ENCODE measurements at regions not wholly inside any gene's neighbourhood (a gene's known extent, or its start where the extent isn't known, plus 50 kb on each side); places are given as distances from the start of the nearest gene placed in this dataset.
A peak's percentile ranks its signal among the peaks of the same experiment; 100 is the strongest.
"Not testable (repeated sequence)": the region's sequence is repeated elsewhere in the genome, so short reads cannot be mapped to it uniquely, and the experiment has no call there.

DNA sequence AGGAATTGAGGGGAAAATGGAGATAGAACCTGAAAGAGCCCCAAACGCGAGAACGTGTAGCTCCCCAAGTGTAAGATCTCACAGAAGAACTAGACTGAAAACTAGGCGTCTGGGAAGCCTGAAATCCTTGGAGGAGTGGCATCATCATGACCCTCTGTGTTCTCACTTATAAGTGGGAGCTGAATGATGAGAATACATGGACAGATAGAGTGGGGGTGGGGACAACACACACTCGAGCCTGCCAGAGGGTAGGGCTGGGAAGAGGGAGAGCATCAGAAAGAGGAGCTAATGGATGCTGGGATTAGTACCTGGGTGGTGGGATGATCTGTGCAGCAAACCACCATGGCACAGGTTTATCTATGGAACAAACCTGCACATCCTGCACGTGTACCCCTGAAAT, 258.7 kb upstream of the NOTCH2NLA start:
- not testable (repeated sequence) for DNase-seq

GRCh38 chr1:146487155-146487554, 258.3 kb upstream of the NOTCH2NLA start:
- not testable (repeated sequence) for DNase-seq

- DNase-seq = peak; percentile 38
These were observed 257.6 kb upstream of the NOTCH2NLA start for GRCh38 chr1:146486300-146487014.

DNA sequence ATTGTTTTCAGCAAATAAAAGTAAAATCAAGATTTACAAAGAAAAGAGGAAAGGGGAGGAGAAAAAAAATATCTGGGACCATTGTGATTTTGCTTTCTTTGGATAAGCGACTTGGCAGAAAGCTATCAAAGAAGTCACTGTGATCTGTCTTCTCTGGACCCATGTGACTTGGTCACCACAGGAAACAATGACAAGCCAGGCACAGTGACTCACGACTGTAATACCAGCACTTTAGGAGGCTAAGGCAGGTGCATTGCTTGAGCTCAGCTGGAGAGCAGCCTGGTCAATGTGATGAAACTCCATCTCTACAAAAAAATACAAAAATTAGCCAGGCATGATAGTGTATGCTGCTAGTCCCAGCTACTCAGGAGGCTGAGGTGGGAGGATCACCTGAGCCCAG, 255.4 kb upstream of the NOTCH2NLA start:
- DNase-seq = not testable (repeated sequence)

DNA sequence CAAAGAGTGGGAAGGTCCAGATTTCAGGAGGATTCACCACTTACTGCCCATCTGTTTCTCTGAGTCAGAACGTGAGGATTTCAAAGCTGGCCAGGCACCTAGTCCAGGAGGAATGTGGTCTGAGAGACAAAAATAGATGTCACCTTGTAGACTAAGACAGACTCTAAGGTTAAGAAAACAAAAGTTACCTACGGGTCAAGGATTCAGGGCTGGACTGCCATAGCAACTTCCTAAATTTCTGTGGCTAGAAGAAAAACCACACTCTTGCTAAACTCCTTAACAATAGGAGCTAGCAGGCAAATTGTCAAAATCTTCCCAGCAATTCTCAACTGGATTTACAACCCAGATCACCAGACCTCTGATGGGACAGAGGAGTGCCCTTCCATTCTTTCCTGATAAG, 250.4 kb upstream of the NOTCH2NLA start:
- not testable (repeated sequence) for DNase-seq

DNA sequence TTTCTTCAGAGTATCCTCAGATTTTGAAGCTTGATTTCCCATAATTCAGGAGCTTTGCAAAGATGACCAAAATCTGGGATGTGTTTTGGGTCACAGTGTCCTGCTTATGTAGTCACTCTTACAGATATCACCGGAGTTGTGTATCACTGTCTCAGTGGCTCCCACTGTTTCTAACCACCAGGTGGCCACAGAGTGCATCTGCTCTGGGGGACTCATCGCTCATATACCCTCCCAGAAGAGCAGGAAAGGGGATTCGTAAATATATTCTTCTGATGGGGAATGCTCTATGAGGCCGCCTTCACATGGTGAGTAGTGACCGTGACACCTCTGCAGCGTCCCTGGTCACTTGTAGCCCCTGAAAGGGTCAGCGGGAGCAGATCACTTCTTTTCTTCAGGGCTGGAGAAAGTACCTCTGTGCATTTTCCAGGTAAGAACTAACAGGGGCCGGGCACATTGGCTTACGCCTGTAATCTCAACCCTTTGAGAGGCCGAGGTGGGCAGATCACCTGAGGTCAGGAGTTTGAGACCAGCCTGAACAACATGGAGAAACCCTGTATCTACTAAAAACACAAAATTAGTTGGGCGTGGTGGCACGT, 249.4 kb upstream of the NOTCH2NLA start:
- DNase-seq = not testable (repeated sequence)

DNA sequence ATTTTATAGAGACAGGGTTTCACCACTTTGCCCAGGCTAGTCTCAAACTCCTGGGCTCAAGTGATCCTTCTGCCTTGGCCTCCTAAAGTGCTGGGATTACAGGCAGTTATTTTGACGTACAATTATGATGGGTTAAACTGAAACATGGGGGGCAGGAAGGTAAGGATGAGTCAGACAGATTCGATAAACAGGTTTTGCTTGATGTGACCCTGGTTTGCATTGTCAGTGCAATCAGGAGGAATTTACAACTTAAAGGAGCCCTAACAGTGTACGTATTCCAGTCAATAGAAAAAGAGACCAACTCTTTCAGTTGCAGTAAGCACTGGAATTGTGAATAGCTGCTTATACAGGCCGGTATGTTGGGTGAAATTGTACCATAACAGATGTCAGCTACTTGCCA, 246.3 kb upstream of the NOTCH2NLA start:
- DNase-seq = not testable (repeated sequence)

DNA sequence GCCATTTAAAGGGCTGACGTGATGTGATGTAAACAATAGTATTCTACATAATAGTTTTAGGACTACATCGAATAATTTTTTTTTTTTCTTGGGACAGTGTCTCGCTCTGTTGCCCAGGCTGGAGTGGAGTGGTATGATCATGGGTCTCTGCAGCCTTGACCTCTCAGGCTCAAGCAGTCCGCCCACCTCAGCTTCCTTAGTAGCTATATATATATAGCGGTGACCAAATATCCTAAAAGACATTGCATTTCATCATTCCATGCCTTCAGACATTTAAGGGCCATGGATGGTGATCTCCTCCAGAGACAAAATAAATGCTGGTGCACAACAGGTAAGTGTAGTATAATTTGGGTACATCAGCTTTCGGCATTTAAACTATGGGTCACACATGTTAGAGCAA, 245.4 kb upstream of the NOTCH2NLA start:
- not testable (repeated sequence) for DNase-seq

- DNase-seq = peak; percentile 75
These were observed 243.5 kb upstream of the NOTCH2NLA start for GRCh38 chr1:146472192-146472861.

GRCh38 chr1:146459939-146460338, 231.1 kb upstream of the NOTCH2NLA start:
- not testable (repeated sequence) for DNase-seq

DNA sequence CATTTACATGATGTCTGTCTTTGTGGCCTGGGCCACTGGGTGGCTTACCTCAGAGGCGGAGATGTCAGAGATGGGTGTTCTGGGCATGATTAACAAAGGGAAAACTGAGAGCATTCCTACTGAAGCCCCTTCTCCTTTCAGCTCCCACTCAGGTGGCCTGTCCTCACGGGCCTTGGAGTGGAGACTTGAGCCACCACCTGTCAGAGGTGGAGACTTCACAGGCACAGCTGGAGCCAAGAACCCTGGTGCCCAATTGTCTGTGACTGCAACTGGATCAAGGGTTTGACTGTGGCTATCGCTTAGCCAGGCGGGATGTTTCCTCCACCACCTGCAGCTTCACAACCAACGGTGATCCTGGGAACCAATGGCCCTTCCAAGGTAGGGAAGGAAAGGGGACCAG, 230.5 kb upstream of the NOTCH2NLA start:
- DNase-seq = not testable (repeated sequence)

DNA sequence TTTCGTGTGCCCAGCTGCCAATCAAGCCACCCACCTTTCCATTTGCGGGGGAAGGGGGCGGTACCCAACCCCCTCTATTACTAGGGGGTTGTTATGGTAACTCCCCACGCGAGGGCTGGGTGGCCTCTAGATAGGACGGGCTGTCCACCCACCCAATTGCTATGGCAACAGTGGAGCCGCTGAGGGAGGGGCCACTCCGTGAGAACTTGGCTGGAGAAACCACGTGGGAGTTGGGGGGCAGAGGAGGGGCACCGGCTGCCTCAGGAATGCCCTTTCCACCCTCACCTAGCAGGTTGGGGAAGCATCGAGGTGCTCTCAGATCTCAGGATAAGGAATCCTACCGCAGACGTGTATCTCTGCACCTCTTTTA, 220.0 kb upstream of the NOTCH2NLA start:
- DNase-seq = not testable (repeated sequence)

DNA sequence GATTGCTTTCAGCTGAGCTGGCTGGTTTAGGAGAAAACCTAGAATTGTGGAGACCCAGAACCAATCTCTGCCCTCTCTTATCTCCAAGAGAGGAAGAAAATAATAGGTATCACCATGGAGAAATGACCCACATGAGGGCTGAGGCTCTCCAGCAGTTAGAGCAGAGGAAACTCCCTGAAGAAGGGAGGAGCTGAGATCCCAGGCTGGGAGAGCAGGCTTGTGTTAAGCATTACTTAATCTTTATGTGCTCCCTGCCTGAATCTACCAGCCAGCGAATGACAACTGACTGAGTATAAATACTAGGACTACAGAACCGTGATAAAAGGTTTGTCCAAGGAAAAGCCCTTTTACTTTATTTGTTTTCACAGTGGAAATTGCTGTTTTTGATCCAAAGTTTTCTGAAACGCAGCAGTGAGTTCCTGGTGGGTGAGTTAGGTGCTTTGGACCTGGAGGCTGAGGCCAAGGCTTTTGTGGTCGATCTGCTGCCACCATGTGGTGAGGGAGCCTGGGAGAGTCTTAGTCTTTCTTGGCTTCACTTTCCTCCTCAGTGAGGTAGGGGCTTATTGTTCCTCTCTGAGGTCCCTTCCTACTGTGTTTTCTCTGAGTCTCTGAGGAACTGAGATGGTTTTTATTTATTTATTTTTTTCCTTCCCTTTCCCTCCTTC, 219.5 kb upstream of the NOTCH2NLA start:
- DNase-seq = not testable (repeated sequence)

DNA sequence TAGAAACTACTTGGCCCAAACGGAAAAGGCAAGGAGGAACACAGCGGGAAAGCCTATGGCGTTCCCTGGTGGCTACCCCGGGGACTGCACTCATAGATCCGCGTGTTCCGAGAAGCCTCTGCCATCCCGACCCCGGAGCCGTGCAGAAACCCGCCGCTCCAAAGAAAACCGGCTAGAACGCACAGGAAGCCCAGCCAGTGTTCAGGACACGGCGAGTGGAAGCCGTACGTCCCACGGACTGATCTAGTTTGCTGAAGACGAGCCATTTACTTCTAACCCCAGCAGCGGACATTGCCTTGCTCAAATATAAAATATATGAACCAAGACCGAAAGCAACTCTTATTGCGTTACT, 215.0 kb upstream of the NOTCH2NLA start:
- DNase-seq = not testable (repeated sequence)

DNA sequence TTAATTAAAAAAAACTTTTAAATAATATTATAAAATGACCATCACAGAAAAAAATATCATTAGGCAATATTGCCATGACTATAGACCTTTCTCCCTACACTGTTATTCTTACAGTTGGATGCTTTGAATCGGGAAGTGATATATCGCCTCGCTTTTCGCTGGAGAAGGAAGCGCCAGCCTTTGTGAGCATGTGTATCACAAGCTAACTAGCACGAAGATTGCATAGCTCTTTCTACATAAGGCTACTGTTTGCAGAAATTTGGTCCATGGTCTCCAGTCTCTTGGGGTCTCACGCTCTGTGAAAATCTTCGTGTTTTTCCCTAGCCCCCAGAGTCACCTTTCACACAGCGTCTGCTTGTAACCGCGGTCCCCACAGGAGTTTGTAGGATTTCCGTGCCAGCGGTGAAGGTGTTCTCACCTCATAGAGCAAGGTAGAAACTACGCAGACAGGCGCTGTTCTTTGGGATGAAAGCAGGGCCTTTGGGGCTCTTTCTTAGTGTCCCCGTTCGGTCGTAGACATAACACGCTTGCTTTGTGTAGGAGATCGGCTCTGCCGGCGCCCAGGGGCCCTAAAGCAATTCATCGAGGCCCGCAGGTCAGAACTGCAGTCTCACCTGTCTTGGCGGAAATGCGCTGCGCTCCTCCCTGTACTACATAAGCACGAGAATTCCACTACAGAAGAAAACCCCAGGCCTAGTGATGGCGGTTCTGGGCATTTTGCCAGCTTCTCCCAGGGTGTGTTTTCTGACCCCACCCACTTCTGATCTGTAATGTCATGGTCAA, 214.5 kb upstream of the NOTCH2NLA start:
- not testable (repeated sequence) for DNase-seq

DNA sequence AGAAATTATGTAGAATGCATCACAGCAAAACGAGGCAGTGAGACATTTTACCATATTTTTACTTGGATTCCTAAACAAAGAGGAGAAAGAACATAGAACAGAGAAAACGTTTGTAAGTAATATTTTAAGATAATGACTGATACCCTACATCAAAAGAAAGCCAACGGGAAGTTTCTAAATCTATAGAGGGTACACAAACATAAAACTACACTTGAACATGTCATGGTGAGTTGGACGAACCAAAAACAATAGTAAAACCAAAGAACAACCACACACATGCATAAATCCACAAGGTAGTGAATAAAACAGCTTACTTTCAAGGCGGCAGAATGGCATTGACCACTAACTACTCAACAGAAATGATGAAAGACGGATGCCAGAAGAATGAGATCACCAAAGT, 209.7 kb upstream of the NOTCH2NLA start:
- not testable (repeated sequence) for DNase-seq

GRCh38 chr1:146416642-146417041, 187.8 kb upstream of the NOTCH2NLA start:
- DNase-seq = not testable (repeated sequence)

GRCh38 chr1:146415017-146415416, 186.2 kb upstream of the NOTCH2NLA start:
- DNase-seq = not testable (repeated sequence)

DNA sequence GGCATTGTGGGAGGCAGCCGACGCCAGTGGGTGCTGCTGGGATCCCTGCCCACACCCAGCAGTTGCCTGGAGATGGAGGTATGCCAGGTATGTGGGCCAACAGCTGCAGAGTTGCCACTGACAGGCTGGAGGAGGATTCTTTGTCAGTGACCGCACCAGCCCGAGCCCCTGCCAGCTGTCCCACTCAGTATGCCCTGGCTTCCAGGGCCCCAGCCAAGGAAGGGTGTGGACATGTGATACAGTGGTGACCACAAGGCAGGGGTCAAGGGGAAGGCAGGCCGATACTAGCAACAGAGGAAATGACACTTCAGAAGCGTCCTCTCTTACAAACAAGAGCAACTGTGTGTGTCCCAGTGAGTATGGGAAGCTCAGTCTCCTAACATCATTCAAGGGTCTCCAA, 185.1 kb upstream of the NOTCH2NLA start:
- not testable (repeated sequence) for DNase-seq

- not testable (repeated sequence) for DNase-seq
These were observed 183.1 kb upstream of the NOTCH2NLA start for GRCh38 chr1:146411923-146412322.

GRCh38 chr1:146409817-146410441, 181.1 kb upstream of the NOTCH2NLA start:
- DNase-seq = not testable (repeated sequence)

DNA sequence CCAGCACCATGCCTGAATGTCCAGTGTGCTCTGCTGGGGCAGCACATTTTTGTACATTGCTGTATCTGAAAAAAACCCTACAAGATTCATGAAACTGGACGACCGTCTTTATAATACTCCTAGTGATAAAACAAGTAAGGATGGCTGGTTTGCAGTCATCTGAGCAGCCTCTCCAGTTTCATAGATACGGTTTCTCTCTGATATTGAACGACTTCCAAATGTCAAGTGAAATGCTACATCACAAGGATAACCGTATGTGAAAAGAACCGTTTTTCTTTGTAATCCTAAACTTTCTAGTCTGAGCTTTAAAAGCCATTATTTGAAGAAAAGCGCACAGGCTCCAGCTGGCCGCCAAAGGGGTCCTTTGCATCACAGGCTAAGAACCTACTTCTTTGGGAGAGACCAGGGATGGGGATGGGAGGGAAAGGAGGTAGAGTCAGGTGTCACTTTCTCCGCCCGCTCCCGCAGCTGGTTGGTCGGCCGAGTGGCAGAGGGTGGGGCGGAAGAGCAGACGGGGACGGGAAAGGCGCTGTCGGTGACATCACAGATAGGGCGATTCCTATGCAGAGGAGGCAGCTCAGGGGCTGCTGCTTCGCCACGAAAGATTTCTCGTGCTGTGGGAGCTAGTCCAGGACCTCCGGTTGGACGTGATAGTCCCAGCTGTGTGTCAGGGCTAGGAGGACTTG, 180.4 kb upstream of the NOTCH2NLA start:
- DNase-seq = not testable (repeated sequence)

Measured in DMS153 (cell line).